ENCODE measurements at regions not wholly inside any gene's neighbourhood (a gene's known extent, or its start where the extent isn't known, plus 50 kb on each side); places are given as distances from the start of the nearest gene placed in this dataset.

- TF ChIP-seq, protein P1, sequence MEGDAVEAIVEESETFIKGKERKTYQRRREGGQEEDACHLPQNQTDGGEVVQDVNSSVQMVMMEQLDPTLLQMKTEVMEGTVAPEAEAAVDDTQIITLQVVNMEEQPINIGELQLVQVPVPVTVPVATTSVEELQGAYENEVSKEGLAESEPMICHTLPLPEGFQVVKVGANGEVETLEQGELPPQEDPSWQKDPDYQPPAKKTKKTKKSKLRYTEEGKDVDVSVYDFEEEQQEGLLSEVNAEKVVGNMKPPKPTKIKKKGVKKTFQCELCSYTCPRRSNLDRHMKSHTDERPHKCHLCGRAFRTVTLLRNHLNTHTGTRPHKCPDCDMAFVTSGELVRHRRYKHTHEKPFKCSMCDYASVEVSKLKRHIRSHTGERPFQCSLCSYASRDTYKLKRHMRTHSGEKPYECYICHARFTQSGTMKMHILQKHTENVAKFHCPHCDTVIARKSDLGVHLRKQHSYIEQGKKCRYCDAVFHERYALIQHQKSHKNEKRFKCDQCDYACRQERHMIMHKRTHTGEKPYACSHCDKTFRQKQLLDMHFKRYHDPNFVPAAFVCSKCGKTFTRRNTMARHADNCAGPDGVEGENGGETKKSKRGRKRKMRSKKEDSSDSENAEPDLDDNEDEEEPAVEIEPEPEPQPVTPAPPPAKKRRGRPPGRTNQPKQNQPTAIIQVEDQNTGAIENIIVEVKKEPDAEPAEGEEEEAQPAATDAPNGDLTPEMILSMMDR (conservative IDR thresholded peaks at IDR 0.05): no peak
- no peak for TF ChIP-seq ZFX (IDR thresholded peaks at IDR 0.05)
These were observed 97.9 kb upstream of the IKZF1 start for GRCh38 chr7:50206453-50207250.
